ENCODE measurements at regions not wholly inside any gene's neighbourhood (a gene's known extent, or its start where the extent isn't known, plus 50 kb on each side); places are given as distances from the start of the nearest gene placed in this dataset.

DNA sequence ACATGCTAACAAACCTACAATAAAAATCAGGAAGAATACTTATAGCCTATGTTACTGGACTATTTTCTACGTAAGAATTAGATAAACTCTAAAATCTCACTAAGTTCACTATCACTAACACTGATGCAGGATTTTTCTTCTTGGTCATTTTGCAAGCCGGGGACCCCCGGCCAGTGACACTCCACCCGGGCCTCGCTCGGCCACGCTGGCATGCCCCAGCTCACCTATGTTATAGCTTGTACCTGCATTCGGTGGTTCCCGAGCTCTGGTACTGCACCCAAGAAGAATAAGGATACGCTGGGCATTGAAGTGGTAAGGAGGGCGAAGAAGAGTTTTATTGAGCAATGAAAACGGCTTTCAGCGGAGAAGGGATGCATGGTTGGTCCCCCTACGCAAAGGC is 245.3 kb upstream of the NBEA start:
- H3K27me3 ChIP-seq (ENCODE audit: control insufficient read depth in 4 of 4, insufficient read depth in 4 of 4, low read length in 3 of 4), result peaks cover 0 to 4% (median 0%) of the 10 kb centered on the region in 4 donors
- no peak overlapping the region for H3K4me3 ChIP-seq (ENCODE audit: low read depth in 1 of 3, low read length in 3 of 3)
- H3K4me1 ChIP-seq (ENCODE audit: control insufficient read depth in 4 of 4, insufficient read depth in 4 of 4, low read length in 3 of 4), result peaks cover 0 to 3% (median 0%) of the 10 kb centered on the region in 4 donors
- H3K9me3 ChIP-seq (ENCODE audit: control insufficient read depth in 4 of 4, low read length in 3 of 4), result no peaks in the 10 kb centered on the region
- TF ChIP-seq SP1 (IDR thresholded peaks at IDR 0.05) (no peak), FOXA1 (IDR thresholded peaks at IDR 0.05) (no peak), NR2F2 (IDR thresholded peaks at IDR 0.05) (no peak), HNF4A (conservative IDR thresholded peaks at IDR 0.05) (no peak), JUND (IDR thresholded peaks at IDR 0.05) (no peak), ZBTB33 (IDR thresholded peaks at IDR 0.05) (no peak), MAX (IDR thresholded peaks at IDR 0.05) (no peak), EGR1 (IDR thresholded peaks at IDR 0.05; ENCODE audit: low read depth in 2 of 2) (no peak), HNF4G (IDR thresholded peaks at IDR 0.05) (no peak), RXRA (IDR thresholded peaks at IDR 0.05) (no peak), YY1 (IDR thresholded peaks at IDR 0.05) (no peak), RAD21 (IDR thresholded peaks at IDR 0.05) (no peak), GABPA (IDR thresholded peaks at IDR 0.05 in 1 of 2, conservative IDR thresholded peaks at IDR 0.05 in 1 of 2) (no peak), FOXA2 (IDR thresholded peaks at IDR 0.05) (no peak), REST (IDR thresholded peaks at IDR 0.05) (no peak), CTCF (IDR thresholded peaks at IDR 0.05; ENCODE audit: low read depth, low read length, missing input control) (no peak), ATF3 (IDR thresholded peaks at IDR 0.05) (no peak), TAF1 (conservative IDR thresholded peaks at IDR 0.05) (no peak)
- no peak overlapping the region for H3K9ac ChIP-seq (ENCODE audit: low read depth in 1 of 2, low read length in 2 of 2)
- DNase-seq (ENCODE audit: low spot score), result no peak
- no peaks in the 10 kb centered on the region for H3K36me3 ChIP-seq (ENCODE audit: control insufficient read depth in 4 of 4, insufficient read depth in 3 of 4, low read depth in 1 of 4, low read length in 3 of 4)
- H3K27ac ChIP-seq (ENCODE audit: low read depth in 1 of 2, low read length in 2 of 2), result no peak overlapping the region
- WGBS, result 91% methylated on average over 14 of the region's 14 CpGs

All from liver (tissue), 8 donors.